ENCODE measurements at regions not wholly inside any gene's neighbourhood (a gene's known extent, or its start where the extent isn't known, plus 50 kb on each side); places are given as distances from the start of the nearest gene placed in this dataset.

GRCh38 chr10:94200146-94200837, 162.4 kb downstream of the NOC3L start:
- TF ChIP-seq CTCF (IDR thresholded peaks at IDR 0.05; ENCODE audit: insufficient read depth, low read length, poor library complexity, severe bottlenecking) (no peak), EZH2phosphoT487 (conservative IDR thresholded peaks at IDR 0.05; ENCODE audit: low read length) (no peak)
